Cardiac fibroblast (primary cell): ENCODE measurements at regions not wholly inside any gene's neighbourhood (a gene's known extent, or its start where the extent isn't known, plus 50 kb on each side); places are given as distances from the start of the nearest gene placed in this dataset.
"Not testable (repeated sequence)": the region's sequence is repeated elsewhere in the genome, so short reads cannot be mapped to it uniquely, and the experiment has no call there.

Experiments used
- DNase-seq, 2 donors: peaks; one replicate each; pipeline versions ENCODE4 v3.0.0 to v3.0.0-alpha.2; 2010; ENCODE audit warnings: low read depth in 2 of 2
- H3K4me3 ChIP-seq, 2 donors: replicated peaks in 1 of 2; 1 replicate in 1 of 2; 2 replicates in 1 of 2; pipeline ENCODE4 v1.5.1; 2011; ENCODE audit warnings: low read depth in 2 of 2, low read length in 2 of 2, mild to moderate bottlenecking in 2 of 2, moderate library complexity in 1 of 2
- TF ChIP-seq, protein P1 (sequence below): IDR thresholded peaks from one replicate; pipeline ENCODE4 v1.5.1; 2011; ENCODE audit warnings: low read depth, mild to moderate bottlenecking, low read length, inconsistent platforms

DNA sequence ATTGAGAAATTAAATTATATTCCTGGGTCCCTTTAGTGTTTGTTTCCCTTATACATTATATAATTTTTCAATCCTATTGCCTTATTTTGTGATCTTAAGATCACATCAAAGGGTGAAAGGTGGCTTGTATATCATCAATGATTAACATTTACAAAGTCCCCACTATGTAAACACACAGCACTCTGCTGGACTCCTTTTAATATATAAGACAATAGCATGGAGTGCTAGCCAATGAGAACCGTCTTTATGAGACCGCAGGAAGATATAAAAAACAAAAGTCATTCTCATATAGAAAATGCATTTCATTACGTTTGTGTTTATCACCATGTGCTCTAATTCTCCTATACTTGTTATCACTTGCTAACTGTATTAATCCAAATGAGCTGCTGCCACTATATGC, 108.5 kb downstream of the HOXA1 start:
- TF ChIP-seq, protein P1, sequence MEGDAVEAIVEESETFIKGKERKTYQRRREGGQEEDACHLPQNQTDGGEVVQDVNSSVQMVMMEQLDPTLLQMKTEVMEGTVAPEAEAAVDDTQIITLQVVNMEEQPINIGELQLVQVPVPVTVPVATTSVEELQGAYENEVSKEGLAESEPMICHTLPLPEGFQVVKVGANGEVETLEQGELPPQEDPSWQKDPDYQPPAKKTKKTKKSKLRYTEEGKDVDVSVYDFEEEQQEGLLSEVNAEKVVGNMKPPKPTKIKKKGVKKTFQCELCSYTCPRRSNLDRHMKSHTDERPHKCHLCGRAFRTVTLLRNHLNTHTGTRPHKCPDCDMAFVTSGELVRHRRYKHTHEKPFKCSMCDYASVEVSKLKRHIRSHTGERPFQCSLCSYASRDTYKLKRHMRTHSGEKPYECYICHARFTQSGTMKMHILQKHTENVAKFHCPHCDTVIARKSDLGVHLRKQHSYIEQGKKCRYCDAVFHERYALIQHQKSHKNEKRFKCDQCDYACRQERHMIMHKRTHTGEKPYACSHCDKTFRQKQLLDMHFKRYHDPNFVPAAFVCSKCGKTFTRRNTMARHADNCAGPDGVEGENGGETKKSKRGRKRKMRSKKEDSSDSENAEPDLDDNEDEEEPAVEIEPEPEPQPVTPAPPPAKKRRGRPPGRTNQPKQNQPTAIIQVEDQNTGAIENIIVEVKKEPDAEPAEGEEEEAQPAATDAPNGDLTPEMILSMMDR, result no peak
- H3K4me3 ChIP-seq, result no peak overlapping the region

DNA sequence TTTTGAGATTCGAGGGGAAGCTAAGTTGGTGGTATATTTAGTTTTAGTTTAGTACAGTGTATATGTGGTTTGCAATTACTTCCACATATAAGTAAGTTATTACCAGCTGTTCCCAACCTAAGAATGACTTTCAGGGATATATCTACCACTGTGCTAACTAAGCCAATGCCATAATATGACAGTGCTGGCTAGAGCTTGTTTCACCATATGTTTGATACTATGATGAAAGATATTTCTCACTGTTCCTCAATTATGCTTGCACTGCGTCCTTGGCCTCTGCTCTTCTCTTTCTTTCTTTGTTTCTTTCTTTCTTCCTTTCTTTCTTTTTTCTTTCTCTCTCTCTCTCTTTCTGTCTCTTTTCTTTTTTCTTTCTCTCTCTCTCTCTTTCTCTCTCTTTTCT, 113.8 kb upstream of the SKAP2 start:
- TF ChIP-seq, protein P1, result no peak
- no peak overlapping the region for H3K4me3 ChIP-seq
- DNase-seq, result no peak

More for the DNA sequence above, 108.5 kb downstream of the HOXA1 start:
- DNase-seq, result no peak

DNA sequence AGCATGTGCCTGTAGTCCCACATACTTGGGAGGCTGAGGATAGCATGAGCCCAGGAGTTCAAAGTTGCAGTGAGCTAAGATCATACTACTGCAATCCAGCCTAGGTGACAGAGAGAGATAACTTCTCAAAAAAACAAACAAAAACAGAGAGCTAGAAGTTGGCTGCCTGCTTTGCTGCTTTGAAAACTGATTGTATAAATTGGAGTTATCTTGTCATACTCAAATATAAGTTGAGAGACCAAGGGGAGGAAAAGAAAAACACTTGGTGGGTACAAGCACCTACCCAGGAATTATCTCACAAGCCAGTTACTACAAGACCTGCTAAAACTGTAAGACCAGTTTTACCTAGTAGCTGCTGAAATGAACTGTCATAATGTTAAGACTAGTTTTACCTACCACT, 112.5 kb upstream of the SKAP2 start:
- TF ChIP-seq, protein P1, result no peak
- H3K4me3 ChIP-seq, result no peak overlapping the region
- DNase-seq, result no peak

DNA sequence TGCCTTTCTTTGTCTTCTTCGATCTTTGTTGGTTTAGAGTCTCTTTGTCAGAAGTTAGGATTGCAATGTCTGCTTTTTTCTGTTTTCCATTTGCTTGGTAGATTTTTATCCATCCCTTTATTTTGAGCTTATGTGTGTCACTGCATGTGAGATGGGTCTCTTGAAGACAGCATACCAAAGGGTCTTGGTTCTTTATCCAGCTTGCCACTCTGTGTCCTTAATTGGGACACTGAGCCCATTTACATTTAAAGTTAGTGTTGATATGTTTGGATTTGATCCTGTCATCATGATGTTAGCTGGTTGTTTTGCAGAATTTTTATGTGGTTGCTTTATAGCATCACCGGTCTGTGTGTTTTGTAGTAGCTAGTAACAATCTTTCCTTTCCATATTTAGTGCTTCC, 107.5 kb upstream of the SKAP2 start:
- not testable (repeated sequence) for DNase-seq, H3K4me3 ChIP-seq

DNA sequence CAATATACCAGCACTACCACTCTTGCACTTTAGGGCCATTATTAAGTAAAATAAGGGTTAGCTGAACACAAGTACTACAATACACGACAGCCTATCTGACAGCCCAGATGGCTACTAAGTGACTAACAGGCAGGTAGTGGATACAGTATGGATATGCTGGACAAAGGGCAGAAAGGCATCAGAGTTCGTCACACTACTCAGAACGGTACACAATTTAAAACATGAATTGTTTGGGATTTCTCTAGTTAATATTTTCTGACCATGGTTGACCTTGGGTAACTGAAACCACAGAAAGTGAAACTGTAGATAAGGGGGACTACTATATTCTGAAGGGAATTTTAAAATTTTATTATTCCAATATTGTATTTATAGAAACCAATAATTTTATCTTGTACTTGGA, 101.3 kb upstream of the SKAP2 start:
- TF ChIP-seq, protein P1, result no peak
- no peak for DNase-seq
- no peak overlapping the region for H3K4me3 ChIP-seq

DNA sequence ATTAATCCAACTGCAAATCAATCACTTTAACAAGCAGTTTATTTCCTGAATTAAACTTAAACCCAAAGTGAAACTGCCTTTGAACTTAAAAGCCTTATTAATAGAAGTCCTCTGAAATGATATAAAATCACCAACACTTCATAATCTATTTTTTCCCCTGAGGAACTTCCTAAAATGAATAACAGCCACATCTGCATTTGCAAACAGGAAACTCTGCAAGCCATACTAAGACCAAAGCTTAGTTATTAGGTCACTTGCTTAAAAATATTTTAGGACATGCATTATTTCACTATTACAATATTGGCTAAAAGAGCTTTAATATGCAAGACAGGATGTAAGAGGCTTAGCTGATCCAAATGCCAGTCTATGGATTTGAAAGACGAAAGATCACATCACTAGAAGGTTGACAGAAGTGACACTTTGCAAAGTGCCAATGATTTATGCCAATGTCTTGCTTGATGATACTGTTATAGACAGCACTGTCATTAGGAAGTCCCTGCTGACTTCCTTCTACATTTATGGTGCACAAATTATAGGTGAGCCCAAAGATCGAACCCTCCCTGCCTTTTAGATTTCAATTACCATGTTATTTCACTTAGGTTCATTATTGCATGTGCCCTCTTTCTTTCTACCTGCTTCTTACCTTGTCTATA, 99.9 kb upstream of the SKAP2 start:
- TF ChIP-seq, protein P1, result no peak
- no peak for DNase-seq
- H3K4me3 ChIP-seq, result no peak overlapping the region

DNA sequence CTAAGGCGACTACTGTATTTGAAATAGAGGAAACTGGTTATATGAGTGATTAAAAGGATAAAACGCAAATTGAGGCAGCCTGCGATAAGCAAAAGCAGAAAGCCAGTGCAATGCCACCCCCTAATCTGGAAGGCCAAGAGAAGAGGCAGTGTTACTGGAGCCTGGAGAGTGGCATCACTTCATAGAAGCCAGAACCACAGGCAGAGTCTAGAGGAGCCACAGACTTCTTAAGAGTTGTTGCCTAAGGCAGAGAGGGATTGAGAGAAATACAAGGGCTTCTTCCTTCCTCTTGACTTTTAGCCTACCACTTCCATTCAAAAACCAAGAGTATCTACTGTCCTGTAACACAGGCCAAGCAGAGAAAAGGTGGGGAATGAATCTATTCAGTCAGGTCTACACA, 94.9 kb upstream of the SKAP2 start:
- TF ChIP-seq, protein P1, result no peak
- H3K4me3 ChIP-seq, result no peak overlapping the region
- DNase-seq, result no peak
